GM12878 (cell line): ENCODE measurements at regions not wholly inside any gene's neighbourhood (a gene's known extent, or its start where the extent isn't known, plus 50 kb on each side); places are given as distances from the start of the nearest gene placed in this dataset.

ENCODE experiments used
- ATAC-seq: fragments of 200-7000 bp; cut with Tn5 transposase; 3 replicates; pipeline ENCODE4 v1.9.1; 2020; ENCODE audit warnings: mild to moderate bottlenecking, moderate library complexity
- BruUV-seq: library from RNA; stranded (reverse); fragments of 400-500 nt; replicated peaks from 2 replicates; lab custom pipeline; 2021; lab: Mats Ljungman, UMichigan
- CTCF ChIA-PET: fragments of 300-600 bp; sonication (Branson Sonifier 250); formaldehyde crosslinking; extraction: SDS; loops from one replicate; lab custom pipeline; 2021; ENCODE audit warnings: inconsistent platforms; lab: Yijun Ruan, JAX
- POLR2A ChIA-PET: fragments of 350-600 bp; formaldehyde crosslinking; extraction: SDS; loops from one replicate; lab custom pipeline; 2021; ENCODE audit warnings: inconsistent platforms; lab: Charles Lee
- RAD21 ChIA-PET: fragments of 300-600 bp; sonication (Branson Sonifier 250); formaldehyde crosslinking; loops from one replicate; lab custom pipeline; 2023; ENCODE audit warnings: antibody characterized with exemption; ENCODE audit not compliant: unreplicated experiment; lab: Charles Lee
- SMC1A ChIA-PET: fragments of 300-600 bp; sonication (Branson Sonifier 250); formaldehyde crosslinking; loops from one replicate; lab custom pipeline; 2023; ENCODE audit not compliant: unreplicated experiment, uncharacterized antibody; lab: Charles Lee
- DNase-seq: peaks from one replicate; pipeline ENCODE4 v3.0.0-alpha.2; 2011; ENCODE audit warnings: low read depth, low spot score
- FAIRE-seq: peaks from 3 replicates; lab custom pipeline; 2011; peaks lifted over from hg19 to GRCh38; lab: Jason Lieb, UNC
- H2AFZ ChIP-seq: 2 replicates; pipeline ENCODE4 v1.6.0; 2011; ENCODE audit warnings: low read depth, low read length, control low read depth; ENCODE audit not compliant: control insufficient read depth
- H3K27ac ChIP-seq: 2 replicates; pipeline ENCODE4 v1.5.1; 2011; ENCODE audit warnings: control low read depth; ENCODE audit not compliant: control insufficient read depth, insufficient read depth
- H3K27me3 ChIP-seq, 2 experiments: replicated peaks in 1 of 2; 2 replicates each; pipeline versions ENCODE4 v1.6.0 to v1.6.1; 2011; ENCODE audit warnings: low read length in 1 of 2; ENCODE audit not compliant: control insufficient read depth in 2 of 2, insufficient read depth in 2 of 2
- H3K36me3 ChIP-seq, 2 experiments: 2 replicates each; pipeline ENCODE4 v1.5.1; 2011; ENCODE audit warnings: low read length in 1 of 2; ENCODE audit not compliant: control insufficient read depth in 2 of 2, insufficient read depth in 2 of 2
- H3K4me1 ChIP-seq: 2 replicates; pipeline ENCODE4 v1.6.1; 2011; ENCODE audit warnings: mild to moderate bottlenecking, low read length, moderate library complexity, mixed read lengths; ENCODE audit not compliant: control insufficient read depth, insufficient read depth
- H3K4me2 ChIP-seq: 2 replicates; pipeline ENCODE4 v1.6.0; 2011; ENCODE audit warnings: control low read depth; ENCODE audit not compliant: control insufficient read depth, insufficient read depth
- H3K4me3 ChIP-seq: fragments of 200-600 bp; sonication (generic); 2 replicates; pipeline ENCODE4 v1.5.1; 2016
- H3K79me2 ChIP-seq: 2 replicates; pipeline ENCODE4 v1.6.0; 2011; ENCODE audit warnings: low read length; ENCODE audit not compliant: control insufficient read depth, insufficient read depth
- H3K9ac ChIP-seq: 2 replicates; pipeline ENCODE4 v1.8.0; 2011; ENCODE audit warnings: low read length, control low read depth, mixed read lengths; ENCODE audit not compliant: control insufficient read depth, insufficient read depth
- H3K9me3 ChIP-seq: replicated peaks from 3 replicates; pipeline ENCODE4 v1.5.1; 2011; ENCODE audit warnings: mild to moderate bottlenecking, low read length; ENCODE audit not compliant: control insufficient read depth, insufficient read depth
- H4K20me1 ChIP-seq: 2 replicates; pipeline ENCODE4 v1.6.0; 2011; ENCODE audit not compliant: control insufficient read depth, insufficient read depth
- ATF3 ChIP-seq: IDR thresholded peaks from 2 replicates; pipeline ENCODE4 v1.6.1; 2011; ENCODE audit warnings: low read depth, mild to moderate bottlenecking, low read length, moderate library complexity, borderline replicate concordance; ENCODE audit errors: extremely low read depth
- BMI1 ChIP-seq: fragments of 450-650 bp; IDR thresholded peaks from 2 replicates; pipeline ENCODE4 v1.6.1; 2016; ENCODE audit warnings: mild to moderate bottlenecking, moderate library complexity, borderline replicate concordance
- CBX5 ChIP-seq: sonication (generic); IDR thresholded peaks from 2 replicates; pipeline ENCODE4 v1.6.1; 2016; ENCODE audit warnings: low read depth, moderate library complexity, mild to moderate bottlenecking, inconsistent platforms
- CEBPZ ChIP-seq: fragments of 150-350 bp; IDR thresholded peaks from 2 replicates; pipeline ENCODE4 v1.6.1; 2016; ENCODE audit warnings: low read depth, low read length
- DPF2 ChIP-seq: fragments of 450-650 bp; IDR thresholded peaks from 2 replicates; pipeline ENCODE4 v1.6.1; 2017; ENCODE audit warnings: mild to moderate bottlenecking
- IKZF2 ChIP-seq, 2 experiments: fragments of 450-650 bp; IDR thresholded peaks; 2 replicates each; pipeline ENCODE4 v1.6.1; 2017; ENCODE audit warnings: mild to moderate bottlenecking in 2 of 2, moderate library complexity in 2 of 2
- KDM1A ChIP-seq: fragments of 200-600 bp; sonication (generic); IDR thresholded peaks from 2 replicates; pipeline ENCODE4 v1.6.1; 2016; ENCODE audit warnings: borderline replicate concordance
- NBN ChIP-seq: fragments of 450-650 bp; IDR thresholded peaks from 2 replicates; pipeline ENCODE4 v1.6.1; 2016
- NKRF ChIP-seq: fragments of 450-650 bp; conservative IDR thresholded peaks from 2 replicates; pipeline ENCODE4 v1.6.1; 2017; ENCODE audit warnings: mild to moderate bottlenecking, moderate library complexity
- PAX5 ChIP-seq: IDR thresholded peaks from 2 replicates; pipeline ENCODE4 v1.6.1; 2011; ENCODE audit warnings: low read depth, low read length, borderline replicate concordance
- SMC3 ChIP-seq: IDR thresholded peaks from 2 replicates; pipeline ENCODE4 v1.6.1; 2011; ENCODE audit warnings: low read length, improper control_type of control experiment, borderline replicate concordance
- USF1 ChIP-seq: IDR thresholded peaks from 2 replicates; pipeline ENCODE4 v1.6.1; 2011; ENCODE audit warnings: borderline replicate concordance, low read depth, mild to moderate bottlenecking, moderate library complexity, mixed read lengths, low read length; ENCODE audit not compliant: insufficient read depth; ENCODE audit errors: extremely low read length
- WGBS: methylation state at CpG from one replicate; pipeline ENCODE4 v1.1.6; 2016; ENCODE audit warnings: low lambda C conversion rate; ENCODE audit not compliant: insufficient replicate concordance, insufficient coverage; ENCODE audit errors: missing lambda C conversion rate; 5-methylcytosine and 5-hydroxymethylcytosine counted together
- in situ Hi-C: fragments of 300-500 bp; cut with MboI; formaldehyde crosslinking; loops from 9 replicates; pipeline ENCODE4 v1.14.3; 2018; ENCODE audit warnings: mixed read lengths
- intact Hi-C: fragments of 100-400 bp; cut with micrococcal nuclease; formaldehyde crosslinking; loops from one replicate; pipeline ENCODE4 v1.14.2; 2022; ENCODE audit not compliant: unreplicated experiment

GRCh38 chr6:165220045-165220444, 89.4 kb downstream of the C6orf118 start:
- Histone ChIP-seq H3K79me2 (no peaks in the 10 kb centered on the region), H3K4me2 (no peak overlapping the region), H3K27me3 (no peaks in the 10 kb centered on the region), H4K20me1 (no peaks in the 10 kb centered on the region), H2AFZ (no peak overlapping the region), H3K27ac (no peak overlapping the region), H3K36me3 (no peaks in the 10 kb centered on the region), H3K4me3 (no peak overlapping the region), H3K9ac (no peak overlapping the region), H3K9me3 (no peaks in the 10 kb centered on the region), H3K4me1 (no peaks in the 10 kb centered on the region)
- ChIA-PET CTCF (no interaction called here), POLR2A (no interaction called here), SMC1A (no interaction called here), RAD21 (no interaction called here)
- TF ChIP-seq CBX5: no peak
- no peak for TF ChIP-seq SMC3
- no peak for TF ChIP-seq ATF3
- no peak for TF ChIP-seq DPF2
- TF ChIP-seq NKRF: no peak
- no peak for TF ChIP-seq BMI1
- TF ChIP-seq NBN: no peak
- no peak for TF ChIP-seq CEBPZ
- TF ChIP-seq KDM1A: no peak
- no peak for TF ChIP-seq IKZF2 (IDR thresholded peaks at IDR 0.05)
- TF ChIP-seq PAX5: no peak
- no peak for TF ChIP-seq USF1
- FAIRE-seq: no peak
- DNase-seq: no peak
- intact Hi-C loops (no loop called here), in situ Hi-C loops (no loop called here)
- BruUV-seq: no TSS peak
- 3% methylated on average over 5 of the region's 5 CpGs for WGBS
- no peak for ATAC-seq
